Coronary artery (tissue), 2 donors: ENCODE measurements at regions not wholly inside any gene's neighbourhood (a gene's known extent, or its start where the extent isn't known, plus 50 kb on each side); places are given as distances from the start of the nearest gene placed in this dataset.

ENCODE experiments used
- DNase-seq: peaks from one replicate; pipeline ENCODE4 v3.0.0-alpha.2; 2017; ENCODE audit warnings: low spot score
- H3K27ac ChIP-seq, 2 donors: fragments of 200-600 bp; sonication (generic); one replicate each; pipeline ENCODE4 v1.5.1; 2016 to 2019
- H3K4me3 ChIP-seq: fragments of 200-600 bp; sonication (generic); 2 replicates; pipeline ENCODE4 v1.5.1; 2016; ENCODE audit warnings: mild to moderate bottlenecking, moderate library complexity
- TF ChIP-seq, protein P1 (sequence below): fragments of 200-600 bp; sonication (generic); IDR thresholded peaks from one replicate; pipeline ENCODE4 v1.5.1; 2019; ENCODE audit warnings: antibody characterized with exemption

GRCh38 chr6:156725712-156726111 lies 51.5 kb upstream of the ARID1B start:
- no peak for DNase-seq
- H3K4me3 ChIP-seq, result no peak overlapping the region
- H3K27ac ChIP-seq, result no peak overlapping the region
- TF ChIP-seq, protein P1, sequence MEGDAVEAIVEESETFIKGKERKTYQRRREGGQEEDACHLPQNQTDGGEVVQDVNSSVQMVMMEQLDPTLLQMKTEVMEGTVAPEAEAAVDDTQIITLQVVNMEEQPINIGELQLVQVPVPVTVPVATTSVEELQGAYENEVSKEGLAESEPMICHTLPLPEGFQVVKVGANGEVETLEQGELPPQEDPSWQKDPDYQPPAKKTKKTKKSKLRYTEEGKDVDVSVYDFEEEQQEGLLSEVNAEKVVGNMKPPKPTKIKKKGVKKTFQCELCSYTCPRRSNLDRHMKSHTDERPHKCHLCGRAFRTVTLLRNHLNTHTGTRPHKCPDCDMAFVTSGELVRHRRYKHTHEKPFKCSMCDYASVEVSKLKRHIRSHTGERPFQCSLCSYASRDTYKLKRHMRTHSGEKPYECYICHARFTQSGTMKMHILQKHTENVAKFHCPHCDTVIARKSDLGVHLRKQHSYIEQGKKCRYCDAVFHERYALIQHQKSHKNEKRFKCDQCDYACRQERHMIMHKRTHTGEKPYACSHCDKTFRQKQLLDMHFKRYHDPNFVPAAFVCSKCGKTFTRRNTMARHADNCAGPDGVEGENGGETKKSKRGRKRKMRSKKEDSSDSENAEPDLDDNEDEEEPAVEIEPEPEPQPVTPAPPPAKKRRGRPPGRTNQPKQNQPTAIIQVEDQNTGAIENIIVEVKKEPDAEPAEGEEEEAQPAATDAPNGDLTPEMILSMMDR, result no peak

- Histone ChIP-seq H3K4me3 (no peak overlapping the region), H3K27ac (peak overlapping the region; percentile 85 to 92)
- TF ChIP-seq, protein P1, result no peak
- no peak for DNase-seq
Measured at GRCh38 chr6:156720691-156721685, 56.2 kb upstream of the ARID1B start.

GRCh38 chr6:156719720-156720563 lies 57.2 kb upstream of the ARID1B start:
- DNase-seq, result peak; percentile 95
- TF ChIP-seq, protein P1, result no peak
- Histone ChIP-seq H3K4me3 (peak overlapping the region; percentile 59), H3K27ac (peak overlapping the region; percentile 85 to 92)

DNA sequence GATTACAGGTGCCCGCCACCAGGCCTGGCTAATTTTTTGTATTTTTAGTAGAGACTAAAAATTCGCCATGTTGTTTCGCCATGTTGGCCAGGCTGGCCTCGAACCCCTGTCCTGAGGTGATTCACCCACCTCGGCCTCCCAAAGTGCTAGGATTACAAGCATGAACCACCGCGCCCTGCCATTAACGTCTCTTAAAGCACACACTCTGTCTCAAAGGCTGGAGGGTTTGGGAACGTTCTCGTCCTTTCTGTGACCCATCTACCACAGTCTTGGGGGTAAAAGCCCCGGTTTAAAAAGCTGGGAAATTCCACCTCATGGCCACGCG lies 57.8 kb upstream of the ARID1B start:
- Histone ChIP-seq H3K27ac (peak overlapping the region; percentile 85 to 92), H3K4me3 (peak overlapping the region; percentile 59)
- TF ChIP-seq, protein P1, result no peak
- no peak for DNase-seq

GRCh38 chr6:156718647-156719394 lies 58.4 kb upstream of the ARID1B start:
- H3K4me3 ChIP-seq, result no peak overlapping the region
- H3K27ac ChIP-seq, result peak overlapping the region; percentile 85 to 92
- DNase-seq, result peak; percentile 88
- TF ChIP-seq, protein P1, result no peak

GRCh38 chr6:156717542-156717941 lies 59.6 kb upstream of the ARID1B start:
- Histone ChIP-seq H3K27ac (no peak overlapping the region), H3K4me3 (no peak overlapping the region)
- no peak for DNase-seq
- TF ChIP-seq, protein P1, result no peak
